ENCODE measurements at regions not wholly inside any gene's neighbourhood (a gene's known extent, or its start where the extent isn't known, plus 50 kb on each side); places are given as distances from the start of the nearest gene placed in this dataset.

DNA sequence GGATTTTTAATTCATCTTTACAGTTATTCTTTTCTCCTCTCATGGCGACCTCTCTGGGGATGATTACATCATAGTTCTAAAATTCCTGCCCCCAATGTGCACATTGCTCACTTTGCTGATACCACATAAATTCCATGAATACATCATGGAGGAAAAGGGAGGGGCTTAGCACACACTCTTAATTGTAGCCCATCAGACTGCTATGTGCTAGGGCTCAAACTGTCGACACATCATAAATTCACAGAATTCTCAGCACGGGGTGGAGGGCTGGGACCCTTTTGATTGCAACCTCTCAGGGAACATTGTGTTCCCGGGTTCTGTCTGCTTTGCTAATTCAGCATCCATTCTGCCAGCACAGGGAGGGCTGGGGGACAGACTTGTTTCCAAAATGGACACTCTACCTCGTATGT is 592.9 kb downstream of the BCOR start:
- DNase-seq (ENCODE audit: low spot score), result no peak

DNA sequence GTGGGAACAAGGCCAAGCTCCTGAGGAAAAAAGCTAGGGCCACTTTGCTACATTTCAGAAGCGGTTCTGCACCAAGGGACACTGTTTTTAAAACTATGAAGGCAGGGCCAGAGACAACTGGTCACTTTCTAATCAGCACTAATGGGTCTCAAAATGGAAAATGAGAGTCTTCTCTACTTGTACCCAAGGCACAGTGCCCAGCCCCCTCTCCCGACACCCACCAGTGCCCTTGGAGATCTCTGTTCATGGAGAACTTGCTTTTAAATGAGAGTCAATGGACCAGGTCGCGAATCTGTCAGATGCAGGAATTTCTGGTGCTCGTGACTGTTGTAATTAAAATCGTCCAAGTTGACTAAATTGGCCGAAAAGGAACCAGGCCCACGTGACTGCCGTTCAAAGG is 591.6 kb downstream of the BCOR start:
- no peak for DNase-seq (ENCODE audit: low spot score)

DNA sequence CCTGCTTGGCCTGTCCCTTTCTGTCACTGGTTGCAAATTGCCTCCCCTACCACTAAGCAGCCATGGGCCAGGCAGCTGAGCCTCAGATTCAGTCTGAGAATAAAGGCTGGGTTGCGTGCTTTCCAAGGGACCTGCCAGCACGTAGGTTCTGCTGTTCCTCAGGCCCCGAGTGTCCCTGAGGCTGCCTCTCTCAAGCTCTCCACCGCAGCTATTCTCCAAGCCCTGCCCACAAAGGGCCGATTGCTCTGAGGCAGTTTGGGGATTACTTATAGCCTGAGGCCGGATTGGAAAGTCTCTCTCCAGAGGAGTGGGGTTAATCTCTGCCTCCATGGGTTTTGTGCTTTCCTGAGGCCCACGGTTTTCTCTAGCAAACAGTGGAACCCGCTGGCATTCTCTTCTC is 590.7 kb downstream of the BCOR start:
- DNase-seq (ENCODE audit: low spot score), result no peak

DNA sequence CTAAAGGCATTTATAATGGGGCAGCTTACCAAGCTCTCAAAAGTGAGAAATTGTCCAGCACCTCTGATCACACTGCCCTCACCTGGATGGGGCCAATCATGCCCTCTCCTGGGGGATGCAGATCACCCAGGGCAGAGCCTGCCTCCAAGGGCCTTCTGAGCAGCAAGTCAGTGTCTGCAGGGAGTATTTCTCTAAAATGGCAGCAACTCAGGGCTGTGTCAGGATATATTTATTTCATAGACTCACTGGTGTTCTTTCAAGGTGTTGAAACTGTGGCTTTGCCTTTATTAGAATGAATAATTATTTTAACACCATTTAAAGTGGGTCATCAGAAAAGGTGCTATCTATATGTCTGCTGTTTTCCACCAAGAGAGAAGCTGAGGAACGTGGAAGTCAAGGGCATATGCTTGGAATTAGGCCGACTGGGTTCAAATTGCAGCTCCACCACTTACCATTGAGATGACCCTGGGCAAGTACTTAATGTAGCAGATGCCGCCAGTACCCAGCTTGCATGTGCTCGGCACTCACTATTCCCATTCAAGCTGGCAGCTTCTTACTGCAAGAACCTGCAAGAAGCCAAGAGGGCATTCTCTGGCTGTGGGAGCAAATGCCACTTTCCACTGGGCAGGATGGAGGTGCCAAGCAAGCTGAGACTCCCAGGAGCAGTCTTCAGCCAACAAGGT is 590.0 kb downstream of the BCOR start:
- no peak for DNase-seq (ENCODE audit: low spot score)

DNA sequence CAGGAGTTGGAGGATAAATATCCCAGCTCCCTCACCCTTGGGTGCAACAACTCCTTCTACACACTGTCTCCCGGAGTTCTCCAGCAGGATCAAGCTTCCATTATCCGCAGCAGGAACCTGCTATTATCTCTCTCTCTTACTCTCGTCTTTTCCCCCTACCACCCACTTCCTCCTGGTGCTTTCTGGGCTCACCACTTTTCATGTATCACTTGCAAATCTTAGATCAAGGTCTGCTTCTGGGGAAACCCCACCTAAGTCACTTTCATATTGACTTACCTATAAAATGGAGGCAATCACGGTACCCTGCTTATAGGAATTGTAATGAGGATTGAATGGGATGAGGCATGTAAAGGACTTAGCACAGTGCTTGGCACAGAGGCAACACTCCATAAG is 589.5 kb downstream of the BCOR start:
- DNase-seq (ENCODE audit: low spot score), result no peak

DNA sequence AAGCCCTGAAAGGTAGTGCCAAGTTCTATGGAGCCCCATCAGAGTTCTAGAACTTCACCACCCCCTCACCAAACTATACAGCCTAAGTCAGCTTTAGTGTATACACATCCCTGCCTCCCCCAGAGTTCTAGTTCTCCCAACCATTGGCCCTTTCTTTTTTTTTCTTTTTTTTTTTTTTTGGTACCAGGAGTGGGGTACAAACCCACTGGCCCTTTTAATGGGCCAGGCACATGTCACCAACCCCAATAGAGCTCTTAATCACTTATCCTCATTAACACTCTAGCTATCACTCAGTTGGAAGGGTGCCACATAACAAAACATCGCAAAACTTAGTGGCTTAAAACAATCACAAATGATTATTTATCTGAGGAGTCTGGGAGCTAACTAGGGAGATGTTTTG is 588.6 kb downstream of the BCOR start:
- no peak for DNase-seq (ENCODE audit: low spot score)

DNA sequence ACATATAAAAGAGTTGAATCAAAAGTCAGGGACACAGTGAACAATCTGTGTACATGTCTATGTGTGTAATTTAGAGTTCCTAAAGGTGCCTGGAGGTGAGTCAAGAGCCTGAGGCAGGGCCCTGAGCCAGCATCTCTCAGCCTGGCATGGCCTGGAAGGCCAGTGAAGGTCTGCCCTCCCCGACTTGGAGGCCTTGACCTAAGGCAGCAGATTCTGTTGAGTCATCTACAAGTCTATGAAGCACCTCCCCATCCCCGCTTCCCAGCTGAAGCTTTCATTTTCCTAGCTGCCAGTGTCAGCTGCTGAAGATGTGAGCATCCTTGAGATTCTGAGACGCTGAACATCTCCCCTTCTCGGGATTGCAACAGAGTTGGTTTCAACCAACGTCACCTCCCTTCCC is 583.9 kb downstream of the BCOR start:
- peak; percentile 59 for DNase-seq (ENCODE audit: low spot score)

DNA sequence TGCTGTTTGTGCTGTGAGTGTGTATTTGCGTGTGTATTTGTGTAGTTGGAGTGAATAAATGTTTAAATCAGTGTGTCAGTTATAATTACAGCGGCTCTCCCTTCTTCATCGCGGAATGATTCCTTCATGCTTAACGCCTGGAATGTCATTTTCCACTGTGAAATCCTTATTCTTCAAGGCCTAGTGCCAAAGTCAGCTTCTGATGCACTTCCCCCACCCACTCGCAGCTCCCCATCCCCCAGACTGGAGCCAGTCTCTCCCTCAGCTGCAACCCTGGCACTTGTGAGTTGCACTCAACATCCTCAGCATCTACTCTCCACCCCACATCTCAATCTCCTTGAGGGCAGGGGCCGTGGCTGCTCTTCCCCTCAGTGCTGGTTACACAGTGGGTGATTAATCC is 583.0 kb downstream of the BCOR start:
- no peak for DNase-seq (ENCODE audit: low spot score)

DNA sequence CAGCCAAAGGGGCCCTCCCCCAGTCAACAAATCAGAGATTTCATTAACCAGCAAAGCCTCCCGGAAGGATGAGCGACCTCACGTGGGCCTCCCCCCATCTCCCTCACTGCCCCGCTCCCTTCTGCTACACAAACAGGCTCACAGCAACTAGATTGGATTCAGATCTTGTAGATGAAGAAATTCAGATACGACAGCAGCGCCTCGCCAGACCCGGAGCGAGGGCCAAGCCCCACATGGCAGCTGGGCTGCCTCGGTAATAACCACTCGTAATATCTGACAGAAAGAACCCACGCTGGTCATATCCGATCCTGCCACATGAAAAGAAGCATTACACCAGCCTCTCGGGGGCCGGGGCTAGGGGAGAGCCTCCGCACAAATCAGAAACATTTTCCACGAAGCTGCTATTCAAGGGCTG is 581.3 kb downstream of the BCOR start:
- no peak for DNase-seq (ENCODE audit: low spot score)

DNA sequence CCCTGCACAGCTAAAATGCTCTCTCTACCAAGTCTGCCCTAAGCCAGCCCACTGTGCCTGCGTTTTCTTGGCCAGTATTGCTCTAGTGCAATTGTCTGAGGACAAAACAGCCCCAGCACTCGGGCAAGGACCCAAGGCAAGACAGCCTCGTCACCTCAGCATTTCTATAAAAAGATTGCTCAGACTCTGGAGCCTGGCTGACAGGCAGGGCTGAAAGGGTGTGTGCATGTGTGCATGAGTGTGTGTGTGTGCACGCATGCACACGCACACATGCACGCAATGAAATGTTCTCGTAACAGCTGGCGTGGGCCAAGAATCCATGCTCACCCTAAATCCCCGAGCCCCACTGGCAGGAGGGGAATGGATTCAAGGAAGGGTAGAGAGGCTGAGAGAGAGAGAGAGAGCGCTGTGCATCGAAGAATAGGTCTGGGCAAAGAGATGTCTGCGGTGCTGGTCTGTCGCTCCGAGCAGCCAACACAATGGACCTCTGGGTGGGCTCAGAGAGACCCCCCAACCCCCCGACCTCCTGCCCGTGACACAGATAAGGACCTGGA is 579.2 kb downstream of the BCOR start:
- peak; percentile 23 for DNase-seq (ENCODE audit: low spot score)

DNA sequence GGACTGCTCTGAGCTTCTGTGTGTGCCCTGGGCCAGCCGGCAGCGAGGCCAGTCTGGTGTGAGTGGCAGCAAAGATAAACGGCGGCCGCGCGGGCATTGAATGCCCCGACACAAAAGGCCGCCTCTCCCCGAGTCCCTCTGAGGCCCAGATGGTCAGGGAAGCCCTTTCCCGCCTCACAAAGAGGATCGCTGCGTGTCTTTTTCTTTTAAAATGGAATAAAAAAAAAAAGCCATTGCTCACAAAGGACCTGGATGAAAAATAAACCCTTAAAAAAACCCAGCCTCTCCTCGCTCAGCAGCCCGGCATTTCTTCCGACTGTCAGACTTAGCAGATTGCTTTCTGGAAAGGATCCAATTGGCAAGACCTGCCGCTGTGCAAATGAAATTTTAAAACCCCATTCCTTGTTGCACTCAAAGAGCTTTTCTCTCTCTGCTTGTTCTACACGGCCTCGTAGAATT is 578.7 kb downstream of the BCOR start:
- DNase-seq (ENCODE audit: low spot score), result no peak

DNA sequence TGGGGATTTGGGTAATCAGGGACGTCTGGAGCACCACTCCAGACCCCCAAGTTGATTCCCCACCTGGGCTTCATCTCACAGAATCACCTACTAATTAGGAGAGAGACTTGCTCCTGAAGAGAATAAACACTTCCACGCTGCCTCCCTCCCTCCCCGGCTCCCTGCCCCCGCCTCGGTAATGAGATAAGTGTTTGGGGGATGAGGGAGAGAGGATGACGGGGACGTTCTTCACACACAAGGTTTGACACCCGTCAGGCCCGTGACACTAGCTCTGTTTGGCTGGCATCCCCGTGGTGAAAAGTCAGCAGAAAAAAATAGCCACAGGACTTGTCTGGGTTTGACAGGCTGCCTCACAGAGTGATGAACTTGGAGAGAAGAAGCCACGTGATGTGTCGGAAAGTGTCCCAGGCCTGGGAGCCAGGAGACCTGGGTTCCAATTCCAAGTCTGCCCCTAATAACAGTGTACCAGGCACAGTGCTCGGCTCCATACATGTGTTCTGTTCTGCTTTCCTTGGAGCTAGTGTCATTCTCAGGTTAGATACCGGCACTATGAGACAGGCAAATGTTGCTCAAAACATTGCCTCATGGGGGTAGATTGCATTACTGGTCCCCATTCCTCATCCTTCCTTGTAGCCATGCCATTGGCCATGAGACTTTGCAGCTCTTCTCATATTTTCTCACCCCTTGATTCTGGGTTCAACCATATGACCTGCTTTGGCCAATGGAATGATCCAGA is 578.0 kb downstream of the BCOR start:
- DNase-seq (ENCODE audit: low spot score), result no peak

DNA sequence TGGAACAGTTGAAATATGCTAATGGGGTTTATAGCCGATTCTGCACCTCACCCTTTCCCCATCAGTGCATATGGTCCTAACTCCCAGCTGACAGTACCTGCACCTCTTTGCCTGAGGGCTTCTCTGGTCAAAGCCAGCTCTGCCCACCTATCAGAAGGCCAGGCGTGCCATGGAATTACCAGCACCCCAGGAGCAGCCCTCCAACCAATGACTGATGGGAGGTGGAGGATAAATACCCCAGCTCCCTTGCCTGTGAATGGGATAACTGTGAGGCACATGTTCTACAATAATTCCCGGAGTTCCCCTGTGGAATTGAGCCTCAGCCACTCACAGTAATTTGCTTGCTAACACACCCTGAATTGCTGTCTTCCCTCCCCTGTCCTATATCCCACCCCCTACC is 572.0 kb downstream of the BCOR start:
- no peak for DNase-seq (ENCODE audit: low spot score)

DNA sequence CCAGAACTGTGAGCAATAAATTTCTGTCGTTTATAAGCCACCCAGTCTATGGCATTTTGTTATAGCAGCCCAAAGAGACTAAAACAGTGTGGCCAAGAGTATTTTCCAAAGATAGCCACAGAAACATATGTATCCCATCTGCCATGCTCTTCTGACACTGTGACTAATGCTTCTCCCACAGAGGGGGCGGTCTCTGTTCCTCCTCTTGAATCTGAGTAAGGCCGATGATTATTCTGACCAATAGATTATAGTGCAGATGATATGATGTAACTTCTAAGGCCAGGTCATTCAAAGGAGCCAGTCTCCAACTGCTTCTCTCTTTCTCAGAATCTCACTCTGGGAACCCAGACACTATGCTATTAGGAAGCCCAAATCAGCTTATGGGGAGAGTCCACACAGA is 570.7 kb downstream of the BCOR start:
- DNase-seq (ENCODE audit: low spot score), result peak; percentile 61

DNA sequence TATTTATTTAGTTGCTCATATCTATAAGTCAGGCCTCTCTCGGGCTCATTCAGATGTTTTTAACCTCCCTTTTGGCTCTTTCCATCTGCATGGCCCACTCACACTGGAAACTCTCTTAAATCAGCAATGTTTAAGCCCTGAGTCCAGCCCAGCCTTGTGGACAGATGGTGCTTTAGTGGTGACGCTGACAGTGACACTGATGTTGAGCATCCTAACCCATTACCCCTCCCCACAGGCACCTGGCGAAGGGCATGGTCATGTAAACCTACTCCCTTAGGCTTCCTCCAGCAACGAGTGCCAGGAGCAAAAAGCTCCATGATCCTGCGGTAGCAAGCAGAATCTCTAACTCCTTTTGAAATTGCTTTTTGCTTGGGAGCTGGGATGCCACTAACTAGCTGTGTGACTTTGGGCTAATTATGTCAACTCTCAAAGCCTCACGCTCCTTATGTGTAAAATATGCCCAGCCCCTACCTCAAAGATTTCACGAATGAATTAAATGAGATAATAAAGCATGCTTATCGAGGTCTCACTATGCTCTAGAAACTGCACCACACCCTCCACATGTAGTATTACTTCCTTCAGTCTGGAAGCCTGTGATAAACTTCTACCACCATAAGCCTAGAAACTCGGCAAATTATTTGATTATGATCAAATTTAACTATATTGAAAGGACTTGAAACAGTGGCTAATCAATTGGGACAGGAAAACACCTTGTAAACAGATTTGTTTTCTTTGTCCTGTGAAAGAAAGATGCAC is 569.4 kb downstream of the BCOR start:
- DNase-seq (ENCODE audit: low spot score), result no peak

DNA sequence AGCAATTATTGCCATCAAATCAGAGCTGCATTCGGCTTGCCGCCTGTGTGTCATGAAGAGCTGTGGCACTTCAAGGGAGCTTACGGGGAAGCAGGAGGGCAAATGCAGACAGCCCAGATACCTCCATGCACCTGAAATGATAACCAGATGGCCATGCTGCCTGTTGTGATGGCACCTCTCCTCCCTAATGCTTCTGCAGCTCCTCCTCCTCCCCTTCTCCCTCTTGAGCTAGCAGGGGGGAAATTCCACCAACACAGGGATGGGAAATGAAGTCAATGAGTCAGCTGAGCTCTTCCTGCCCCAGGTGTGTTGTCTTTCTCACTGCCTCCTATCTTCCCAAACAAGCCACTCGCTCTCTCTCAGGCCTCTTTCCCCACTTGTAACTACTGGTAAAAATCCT is 565.0 kb downstream of the BCOR start:
- DNase-seq (ENCODE audit: low spot score), result no peak

DNA sequence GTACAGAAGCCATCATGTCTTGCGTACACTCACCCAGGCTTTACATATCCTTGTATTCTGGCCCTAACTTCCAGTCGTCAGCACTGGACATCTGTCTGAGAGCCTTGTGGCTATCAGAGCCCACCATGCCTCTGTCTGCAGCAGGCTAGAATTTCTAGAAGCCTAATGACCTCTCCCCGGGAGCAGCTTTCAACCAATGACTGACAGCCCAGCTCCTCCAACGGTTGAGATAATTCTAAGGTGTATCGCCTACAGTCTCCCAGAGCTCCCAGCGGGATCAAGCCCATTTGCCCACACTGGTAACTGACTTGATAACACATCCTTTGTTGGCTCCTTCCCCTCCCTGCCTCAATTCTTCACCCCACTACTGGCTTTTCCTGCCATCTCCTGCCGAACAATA is 562.8 kb downstream of the BCOR start:
- DNase-seq (ENCODE audit: low spot score), result no peak

DNA sequence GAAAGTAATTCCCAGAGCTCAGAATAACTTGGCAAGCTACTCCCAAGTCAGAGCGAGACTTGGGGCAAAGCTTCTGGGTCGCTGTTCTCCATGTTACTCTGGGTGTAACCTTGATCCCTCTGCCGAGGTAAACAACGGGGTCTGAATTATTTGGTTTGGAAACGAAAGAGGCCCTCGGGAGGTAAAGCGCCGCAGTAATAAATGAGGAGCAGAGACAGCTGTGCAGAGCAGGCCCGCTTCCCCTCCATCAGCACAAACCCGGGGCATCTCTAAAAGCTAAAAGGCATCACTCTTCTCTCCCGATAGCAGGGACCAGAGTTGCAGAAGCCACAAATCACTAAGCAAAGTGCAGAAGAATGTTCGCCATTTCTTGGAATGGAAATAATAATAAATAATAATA is 561.5 kb downstream of the BCOR start:
- no peak for DNase-seq (ENCODE audit: low spot score)

DNA sequence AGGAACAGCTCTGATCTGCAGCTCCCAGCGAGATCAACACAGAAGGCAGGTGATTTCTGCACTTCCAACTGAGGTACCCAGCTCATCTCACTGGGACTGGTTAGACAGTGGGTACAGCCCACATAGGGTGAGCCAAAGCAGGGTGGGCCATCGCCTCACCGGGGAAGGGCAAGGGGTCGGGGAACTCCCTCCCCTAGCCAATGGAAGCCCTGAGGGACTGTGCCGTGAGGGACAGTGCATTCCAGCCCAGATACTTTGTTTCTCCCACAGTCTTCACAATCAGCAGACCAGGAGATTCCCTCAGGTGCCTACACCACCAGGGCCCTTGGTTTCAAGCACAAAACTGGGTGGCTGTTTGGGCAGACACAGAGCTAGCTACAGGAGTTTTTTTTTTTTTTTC is 555.9 kb downstream of the BCOR start:
- DNase-seq (ENCODE audit: low spot score), result no peak

DNA sequence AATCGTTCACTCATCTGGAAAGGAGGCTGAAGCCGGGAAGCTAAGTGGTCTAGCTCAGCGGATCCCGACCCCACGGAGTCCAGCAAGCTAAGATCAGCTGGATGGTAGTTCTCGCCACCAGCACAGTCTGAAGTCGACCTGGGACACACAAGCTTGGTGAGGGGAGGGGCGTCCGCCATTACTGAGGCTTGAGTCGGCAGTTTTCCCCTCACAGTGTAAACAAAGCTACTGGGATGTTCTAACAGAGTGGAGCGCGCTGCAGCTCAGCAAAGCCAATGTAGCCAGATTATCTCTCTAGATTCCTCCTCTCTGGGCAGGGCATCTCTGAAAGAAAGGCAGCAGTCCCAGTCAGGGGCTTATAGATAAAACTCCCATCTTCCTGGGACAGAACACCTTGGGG is 555.4 kb downstream of the BCOR start:
- DNase-seq (ENCODE audit: low spot score), result no peak

DNA sequence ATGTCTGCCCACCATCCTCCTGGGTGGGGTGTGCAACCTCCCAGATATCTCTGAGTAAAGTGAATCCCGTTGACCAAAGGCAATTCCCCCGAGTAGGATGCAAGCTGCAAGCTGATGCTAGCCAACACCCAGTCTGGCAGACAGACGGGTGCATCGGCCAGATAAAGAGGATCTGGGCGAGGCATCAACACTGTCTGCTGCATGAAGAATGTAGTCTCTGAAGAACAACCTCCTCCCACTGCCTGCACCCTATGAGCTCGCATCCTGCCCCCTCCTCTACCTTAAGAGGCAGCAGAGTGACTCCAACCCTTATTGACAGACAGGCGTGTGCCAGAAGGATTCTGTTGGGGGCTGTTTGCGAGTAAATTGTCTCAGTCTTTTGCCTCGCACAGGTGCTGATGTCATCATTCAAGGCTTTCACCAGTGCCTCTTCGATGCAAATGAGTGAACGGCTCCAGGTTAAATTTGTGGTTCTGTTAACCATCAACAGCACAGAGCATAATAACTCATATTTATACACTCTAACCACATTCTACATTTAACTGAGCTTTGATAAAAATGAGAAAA is 546.9 kb downstream of the BCOR start:
- DNase-seq (ENCODE audit: low spot score), result no peak

DNA sequence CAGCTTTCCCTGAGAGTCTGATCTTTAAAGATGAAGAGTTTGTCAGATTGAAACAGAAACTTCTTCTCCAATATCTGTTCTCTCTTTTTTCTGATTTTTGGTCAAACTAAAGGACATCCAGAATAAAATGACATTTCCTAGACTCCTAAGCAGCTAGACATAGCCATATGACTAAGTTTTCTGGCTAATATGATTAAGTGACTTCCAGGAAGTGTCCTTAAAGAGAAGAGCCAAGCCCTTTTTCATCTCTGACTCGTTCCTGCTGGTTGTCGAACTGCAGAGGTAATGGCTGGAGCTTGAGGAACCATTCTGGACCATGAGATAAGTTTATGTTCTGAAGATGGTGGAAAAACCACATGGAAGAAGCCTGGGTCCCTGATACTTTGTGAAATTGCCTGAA is 546.0 kb downstream of the BCOR start:
- no peak for DNase-seq (ENCODE audit: low spot score)

DNA sequence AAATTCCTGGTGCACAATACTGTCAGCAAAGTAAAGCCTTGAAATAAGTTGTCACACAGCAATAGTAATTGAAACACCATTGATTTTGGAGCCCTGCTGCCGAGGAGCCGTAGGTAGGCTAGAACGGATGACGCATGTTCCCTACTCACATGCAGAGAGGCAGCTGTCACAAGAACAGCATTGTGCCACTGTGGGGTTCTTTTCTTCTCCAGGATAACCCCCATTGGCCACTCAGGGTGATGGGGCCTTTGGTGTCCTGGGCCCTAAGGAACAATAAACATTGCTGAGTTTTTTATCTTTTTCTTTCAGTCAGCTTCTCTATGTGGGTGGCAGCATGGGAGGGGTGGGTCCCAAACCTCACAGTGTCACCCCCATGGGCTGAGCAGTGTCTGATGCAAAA is 542.3 kb downstream of the BCOR start:
- no peak for DNase-seq (ENCODE audit: low spot score)
